Liver (tissue), 8 donors: ENCODE measurements at regions not wholly inside any gene's neighbourhood (a gene's known extent, or its start where the extent isn't known, plus 50 kb on each side); places are given as distances from the start of the nearest gene placed in this dataset.

ENCODE experiments used
- DNase-seq: peaks from one replicate; pipeline ENCODE4 v3.0.0-alpha.2; 2017; ENCODE audit warnings: low spot score
- H3K27ac ChIP-seq, 2 donors: one replicate each; pipeline ENCODE4 v1.7.0; 2013; ENCODE audit warnings: inconsistent platforms in 2 of 2, low read length in 2 of 2, control low read depth in 1 of 2, low read depth in 1 of 2, mild to moderate bottlenecking in 1 of 2
- H3K27me3 ChIP-seq, 4 donors: one replicate each; pipeline versions ENCODE4 v1.6.1 to v1.7.0; 2013; ENCODE audit warnings: low read length in 3 of 4, inconsistent platforms in 1 of 4, mild to moderate bottlenecking in 1 of 4, moderate library complexity in 1 of 4; ENCODE audit not compliant: control insufficient read depth in 4 of 4, insufficient read depth in 4 of 4
- H3K36me3 ChIP-seq, 4 donors: one replicate each; pipeline versions ENCODE4 v1.6.1 to v1.7.0; 2013; ENCODE audit warnings: low read length in 3 of 4, mild to moderate bottlenecking in 3 of 4, low read depth in 1 of 4, moderate library complexity in 1 of 4; ENCODE audit not compliant: control insufficient read depth in 4 of 4, insufficient read depth in 3 of 4
- H3K4me1 ChIP-seq, 4 donors: one replicate each; pipeline versions ENCODE4 v1.6.1 to v1.7.0; 2013; ENCODE audit warnings: low read length in 3 of 4, mild to moderate bottlenecking in 3 of 4, moderate library complexity in 1 of 4; ENCODE audit not compliant: control insufficient read depth in 4 of 4, insufficient read depth in 4 of 4
- H3K4me3 ChIP-seq, 3 donors: one replicate each; pipeline versions ENCODE4 v1.6.1 to v1.7.0; 2013; ENCODE audit warnings: low read length in 3 of 3, control low read depth in 1 of 3, low read depth in 1 of 3, mild to moderate bottlenecking in 1 of 3
- H3K9ac ChIP-seq, 2 donors: one replicate each; pipeline ENCODE4 v1.7.0; 2013; ENCODE audit warnings: low read length in 2 of 2, mild to moderate bottlenecking in 2 of 2, moderate library complexity in 2 of 2, control low read depth in 1 of 2, low read depth in 1 of 2
- H3K9me3 ChIP-seq, 4 donors: one replicate each; pipeline versions ENCODE4 v1.6.1 to v1.7.0; 2013; ENCODE audit warnings: low read length in 3 of 4; ENCODE audit not compliant: control insufficient read depth in 4 of 4
- EGR1 ChIP-seq, 2 donors: IDR thresholded peaks; 2 replicates each; pipeline ENCODE4 v1.6.1; 2016 to 2018; ENCODE audit warnings: antibody characterized with exemption in 2 of 2, low read depth in 2 of 2
- FOXA1 ChIP-seq: IDR thresholded peaks from 2 replicates; pipeline ENCODE4 v1.6.1; 2016; ENCODE audit warnings: antibody characterized with exemption
- FOXA2 ChIP-seq: IDR thresholded peaks from 2 replicates; pipeline ENCODE4 v1.6.1; 2016; ENCODE audit warnings: antibody characterized with exemption
- GABPA ChIP-seq, 2 donors: IDR thresholded peaks in 1 of 2; conservative IDR thresholded peaks in 1 of 2; 2 replicates each; pipeline ENCODE4 v1.6.1; 2016; ENCODE audit warnings: antibody characterized with exemption in 2 of 2, mild to moderate bottlenecking in 1 of 2, moderate library complexity in 1 of 2
- HNF4A ChIP-seq, 2 donors: conservative IDR thresholded peaks; 2 replicates each; pipeline ENCODE4 v1.6.1; 2016; ENCODE audit warnings: antibody characterized with exemption in 2 of 2, mild to moderate bottlenecking in 2 of 2
- HNF4G ChIP-seq: IDR thresholded peaks from 2 replicates; pipeline ENCODE4 v1.6.1; 2016; ENCODE audit warnings: antibody characterized with exemption
- JUND ChIP-seq, 2 donors: IDR thresholded peaks; 2 replicates each; pipeline ENCODE4 v1.6.1; 2016; ENCODE audit warnings: antibody characterized with exemption in 2 of 2
- NR2F2 ChIP-seq: IDR thresholded peaks from 2 replicates; pipeline ENCODE4 v1.6.1; 2016; ENCODE audit warnings: antibody characterized with exemption
- RAD21 ChIP-seq, 2 donors: IDR thresholded peaks; 2 replicates each; pipeline ENCODE4 v1.6.1; 2016; ENCODE audit warnings: antibody characterized with exemption in 2 of 2, mild to moderate bottlenecking in 2 of 2
- RXRA ChIP-seq, 2 donors: IDR thresholded peaks; 2 replicates each; pipeline ENCODE4 v1.6.1; 2017 to 2018; ENCODE audit warnings: antibody characterized with exemption in 2 of 2, mild to moderate bottlenecking in 1 of 2
- SP1 ChIP-seq: IDR thresholded peaks from 2 replicates; pipeline ENCODE4 v1.6.1; 2018; ENCODE audit warnings: antibody characterized with exemption, mild to moderate bottlenecking
- TAF1 ChIP-seq: conservative IDR thresholded peaks from 2 replicates; pipeline ENCODE4 v1.6.1; 2016; ENCODE audit warnings: antibody characterized with exemption, mild to moderate bottlenecking
- YY1 ChIP-seq: IDR thresholded peaks from 2 replicates; pipeline ENCODE4 v1.6.1; 2016; ENCODE audit warnings: antibody characterized with exemption, mild to moderate bottlenecking
- WGBS: extraction: QIAGEN DNeasy Blood & Tissue Kit; methylation state at CpG from one replicate; pipeline ENCODE4 v1.1.7; 2013; 5-methylcytosine and 5-hydroxymethylcytosine counted together
- TF ChIP-seq, protein P1 (sequence below): fragments of 150-350 bp; IDR thresholded peaks from 2 replicates; pipeline ENCODE4 v1.5.1; 2017; ENCODE audit warnings: improper control_type of control experiment, low read depth, low read length; ENCODE audit not compliant: missing input control
- TF ChIP-seq, protein P2 (sequence below): IDR thresholded peaks from 2 replicates; pipeline ENCODE4 v1.6.1; 2016; ENCODE audit warnings: antibody characterized with exemption
- TF ChIP-seq, protein P3 (sequence below): IDR thresholded peaks from 2 replicates; pipeline ENCODE4 v1.6.1; 2016; ENCODE audit warnings: antibody characterized with exemption
- TF ChIP-seq, protein P4 (sequence below): IDR thresholded peaks from 2 replicates; pipeline ENCODE4 v1.6.1; 2016; ENCODE audit warnings: antibody characterized with exemption, mild to moderate bottlenecking
- TF ChIP-seq, protein P5 (sequence below): IDR thresholded peaks from 2 replicates; pipeline ENCODE4 v1.6.1; 2016; ENCODE audit warnings: antibody characterized with exemption
- donor health status: healthy.
- donor health status: healthy.
- donor health status: healthy.
- donor health status: healthy.
- donor health status: healthy.

DNA sequence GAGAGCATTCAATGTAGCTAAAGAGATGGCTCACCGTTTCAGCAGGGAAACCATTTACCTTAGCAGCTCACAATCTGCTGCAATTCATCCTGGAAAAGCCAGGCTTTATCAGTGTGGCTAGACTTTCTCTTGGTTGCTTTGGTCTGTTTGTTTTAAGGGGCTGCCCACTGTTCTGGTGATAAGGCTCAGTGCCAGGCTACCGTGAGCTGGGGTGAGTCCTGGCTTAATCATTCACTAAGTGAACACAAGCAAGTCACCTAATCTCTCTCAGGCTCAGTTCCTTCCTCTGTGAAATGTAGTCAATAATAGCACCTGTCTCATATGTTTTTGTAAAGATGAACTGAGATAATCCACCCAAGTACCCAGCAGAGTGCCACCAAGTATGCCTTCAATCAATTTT lies 229.0 kb downstream of the TEX29 start:
- peak overlapping the region; percentile 56 to 78 for H3K27ac ChIP-seq
- no peak overlapping the region for H3K4me3 ChIP-seq
- peaks cover 11 to 47% (median 38%) of the 10 kb centered on the region in 4 donors for H3K4me1 ChIP-seq
- peak; percentile 14 to 61 for TF ChIP-seq HNF4A (conservative IDR thresholded peaks at IDR 0.05)
- TF ChIP-seq, protein P1, sequence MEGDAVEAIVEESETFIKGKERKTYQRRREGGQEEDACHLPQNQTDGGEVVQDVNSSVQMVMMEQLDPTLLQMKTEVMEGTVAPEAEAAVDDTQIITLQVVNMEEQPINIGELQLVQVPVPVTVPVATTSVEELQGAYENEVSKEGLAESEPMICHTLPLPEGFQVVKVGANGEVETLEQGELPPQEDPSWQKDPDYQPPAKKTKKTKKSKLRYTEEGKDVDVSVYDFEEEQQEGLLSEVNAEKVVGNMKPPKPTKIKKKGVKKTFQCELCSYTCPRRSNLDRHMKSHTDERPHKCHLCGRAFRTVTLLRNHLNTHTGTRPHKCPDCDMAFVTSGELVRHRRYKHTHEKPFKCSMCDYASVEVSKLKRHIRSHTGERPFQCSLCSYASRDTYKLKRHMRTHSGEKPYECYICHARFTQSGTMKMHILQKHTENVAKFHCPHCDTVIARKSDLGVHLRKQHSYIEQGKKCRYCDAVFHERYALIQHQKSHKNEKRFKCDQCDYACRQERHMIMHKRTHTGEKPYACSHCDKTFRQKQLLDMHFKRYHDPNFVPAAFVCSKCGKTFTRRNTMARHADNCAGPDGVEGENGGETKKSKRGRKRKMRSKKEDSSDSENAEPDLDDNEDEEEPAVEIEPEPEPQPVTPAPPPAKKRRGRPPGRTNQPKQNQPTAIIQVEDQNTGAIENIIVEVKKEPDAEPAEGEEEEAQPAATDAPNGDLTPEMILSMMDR, result peak; percentile 18
- TF ChIP-seq JUND (IDR thresholded peaks at IDR 0.05), result peak in 1 of 2 donors; percentile 27
- peak; percentile 39 for TF ChIP-seq SP1
- peak; percentile 52 to 54 for TF ChIP-seq RAD21 (IDR thresholded peaks at IDR 0.05)
- TF ChIP-seq, protein P2, sequence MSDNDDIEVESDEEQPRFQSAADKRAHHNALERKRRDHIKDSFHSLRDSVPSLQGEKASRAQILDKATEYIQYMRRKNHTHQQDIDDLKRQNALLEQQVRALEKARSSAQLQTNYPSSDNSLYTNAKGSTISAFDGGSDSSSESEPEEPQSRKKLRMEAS, result peak; percentile 66
- no peak for TF ChIP-seq EGR1 (IDR thresholded peaks at IDR 0.05; ENCODE audit: low read depth in 2 of 2)
- TF ChIP-seq FOXA1, result peak; percentile 26
- no peak for TF ChIP-seq HNF4G
- TF ChIP-seq YY1, result peak; percentile 82
- TF ChIP-seq, protein P3, sequence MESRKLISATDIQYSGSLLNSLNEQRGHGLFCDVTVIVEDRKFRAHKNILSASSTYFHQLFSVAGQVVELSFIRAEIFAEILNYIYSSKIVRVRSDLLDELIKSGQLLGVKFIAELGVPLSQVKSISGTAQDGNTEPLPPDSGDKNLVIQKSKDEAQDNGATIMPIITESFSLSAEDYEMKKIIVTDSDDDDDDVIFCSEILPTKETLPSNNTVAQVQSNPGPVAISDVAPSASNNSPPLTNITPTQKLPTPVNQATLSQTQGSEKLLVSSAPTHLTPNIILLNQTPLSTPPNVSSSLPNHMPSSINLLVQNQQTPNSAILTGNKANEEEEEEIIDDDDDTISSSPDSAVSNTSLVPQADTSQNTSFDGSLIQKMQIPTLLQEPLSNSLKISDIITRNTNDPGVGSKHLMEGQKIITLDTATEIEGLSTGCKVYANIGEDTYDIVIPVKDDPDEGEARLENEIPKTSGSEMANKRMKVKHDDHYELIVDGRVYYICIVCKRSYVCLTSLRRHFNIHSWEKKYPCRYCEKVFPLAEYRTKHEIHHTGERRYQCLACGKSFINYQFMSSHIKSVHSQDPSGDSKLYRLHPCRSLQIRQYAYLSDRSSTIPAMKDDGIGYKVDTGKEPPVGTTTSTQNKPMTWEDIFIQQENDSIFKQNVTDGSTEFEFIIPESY, result peak; percentile 34
- TF ChIP-seq RXRA (IDR thresholded peaks at IDR 0.05), result peak; percentile 35 to 86
- TF ChIP-seq GABPA (IDR thresholded peaks at IDR 0.05 in 1 of 2, conservative IDR thresholded peaks at IDR 0.05 in 1 of 2), result no peak
- peak; percentile 44 for TF ChIP-seq FOXA2
- no peaks in the 10 kb centered on the region for H3K36me3 ChIP-seq
- WGBS, result 15% methylated on average over 2 of the region's 2 CpGs
- H3K9ac ChIP-seq, result no peak overlapping the region
- no peak for DNase-seq
- H3K9me3 ChIP-seq, result no peaks in the 10 kb centered on the region
- no peaks in the 10 kb centered on the region for H3K27me3 ChIP-seq

DNA sequence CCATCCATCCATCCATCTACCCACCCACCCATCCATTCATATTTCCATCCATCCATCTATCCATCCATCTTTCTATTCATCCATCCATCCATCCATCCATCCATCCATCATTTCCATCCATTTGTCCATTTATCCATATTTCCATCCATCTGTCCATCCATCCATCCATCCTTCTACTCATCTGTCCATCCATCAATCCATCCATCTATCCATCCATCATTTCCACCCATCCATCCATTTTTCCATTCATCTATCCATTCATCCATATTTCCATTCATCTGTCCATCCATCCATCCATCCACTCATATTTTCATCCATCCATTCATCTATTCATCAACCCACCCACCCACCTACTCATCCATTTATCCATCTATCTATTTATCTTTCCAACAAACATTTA lies 229.6 kb downstream of the TEX29 start:
- no peak for TF ChIP-seq FOXA2
- TF ChIP-seq RAD21 (IDR thresholded peaks at IDR 0.05), result no peak
- TF ChIP-seq FOXA1, result no peak
- TF ChIP-seq, protein P4, sequence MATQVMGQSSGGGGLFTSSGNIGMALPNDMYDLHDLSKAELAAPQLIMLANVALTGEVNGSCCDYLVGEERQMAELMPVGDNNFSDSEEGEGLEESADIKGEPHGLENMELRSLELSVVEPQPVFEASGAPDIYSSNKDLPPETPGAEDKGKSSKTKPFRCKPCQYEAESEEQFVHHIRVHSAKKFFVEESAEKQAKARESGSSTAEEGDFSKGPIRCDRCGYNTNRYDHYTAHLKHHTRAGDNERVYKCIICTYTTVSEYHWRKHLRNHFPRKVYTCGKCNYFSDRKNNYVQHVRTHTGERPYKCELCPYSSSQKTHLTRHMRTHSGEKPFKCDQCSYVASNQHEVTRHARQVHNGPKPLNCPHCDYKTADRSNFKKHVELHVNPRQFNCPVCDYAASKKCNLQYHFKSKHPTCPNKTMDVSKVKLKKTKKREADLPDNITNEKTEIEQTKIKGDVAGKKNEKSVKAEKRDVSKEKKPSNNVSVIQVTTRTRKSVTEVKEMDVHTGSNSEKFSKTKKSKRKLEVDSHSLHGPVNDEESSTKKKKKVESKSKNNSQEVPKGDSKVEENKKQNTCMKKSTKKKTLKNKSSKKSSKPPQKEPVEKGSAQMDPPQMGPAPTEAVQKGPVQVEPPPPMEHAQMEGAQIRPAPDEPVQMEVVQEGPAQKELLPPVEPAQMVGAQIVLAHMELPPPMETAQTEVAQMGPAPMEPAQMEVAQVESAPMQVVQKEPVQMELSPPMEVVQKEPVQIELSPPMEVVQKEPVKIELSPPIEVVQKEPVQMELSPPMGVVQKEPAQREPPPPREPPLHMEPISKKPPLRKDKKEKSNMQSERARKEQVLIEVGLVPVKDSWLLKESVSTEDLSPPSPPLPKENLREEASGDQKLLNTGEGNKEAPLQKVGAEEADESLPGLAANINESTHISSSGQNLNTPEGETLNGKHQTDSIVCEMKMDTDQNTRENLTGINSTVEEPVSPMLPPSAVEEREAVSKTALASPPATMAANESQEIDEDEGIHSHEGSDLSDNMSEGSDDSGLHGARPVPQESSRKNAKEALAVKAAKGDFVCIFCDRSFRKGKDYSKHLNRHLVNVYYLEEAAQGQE, result no peak
- no peak for TF ChIP-seq TAF1
- TF ChIP-seq JUND (IDR thresholded peaks at IDR 0.05), result no peak
- TF ChIP-seq, protein P5, sequence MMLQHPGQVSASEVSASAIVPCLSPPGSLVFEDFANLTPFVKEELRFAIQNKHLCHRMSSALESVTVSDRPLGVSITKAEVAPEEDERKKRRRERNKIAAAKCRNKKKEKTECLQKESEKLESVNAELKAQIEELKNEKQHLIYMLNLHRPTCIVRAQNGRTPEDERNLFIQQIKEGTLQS, result no peak
- TF ChIP-seq RXRA (IDR thresholded peaks at IDR 0.05), result no peak
- TF ChIP-seq GABPA (IDR thresholded peaks at IDR 0.05 in 1 of 2, conservative IDR thresholded peaks at IDR 0.05 in 1 of 2), result no peak
- no peak for TF ChIP-seq HNF4A (conservative IDR thresholded peaks at IDR 0.05)
- no peak for TF ChIP-seq HNF4G
- no peak for TF ChIP-seq NR2F2
- TF ChIP-seq, protein P1, result no peak
- TF ChIP-seq, protein P3, result no peak
- no peak for TF ChIP-seq SP1
- no peak for TF ChIP-seq YY1
- no peak overlapping the region for H3K9ac ChIP-seq
- H3K27ac ChIP-seq, result no peak overlapping the region
- H3K4me3 ChIP-seq, result no peak overlapping the region
- no peak for DNase-seq
- peaks cover 11 to 47% (median 38%) of the 10 kb centered on the region in 4 donors for H3K4me1 ChIP-seq
- no peaks in the 10 kb centered on the region for H3K36me3 ChIP-seq
- no peaks in the 10 kb centered on the region for H3K27me3 ChIP-seq
- H3K9me3 ChIP-seq, result no peaks in the 10 kb centered on the region
